CD14-positive monocyte (primary cell): ENCODE measurements at regions not wholly inside any gene's neighbourhood (a gene's known extent, or its start where the extent isn't known, plus 50 kb on each side); places are given as distances from the start of the nearest gene placed in this dataset.

Source experiments
- DNase-seq, 3 donors: peaks; one replicate each; pipeline ENCODE4 v3.0.0-alpha.2; 2011 to 2022
- H2AFZ ChIP-seq: 2 replicates; pipeline ENCODE4 v1.6.0; 2012; ENCODE audit warnings: mild to moderate bottlenecking, low read depth, low read length, inconsistent platforms; ENCODE audit not compliant: insufficient read depth, poor library complexity, severe bottlenecking
- H3K27ac ChIP-seq, 2 donors: 1 replicate in 1 of 2; 2 replicates in 1 of 2; pipeline ENCODE4 v1.5.1; 2012 to 2013; ENCODE audit warnings: low read length in 2 of 2, control low read depth in 1 of 2, inconsistent platforms in 1 of 2, low read depth in 1 of 2, mild to moderate bottlenecking in 1 of 2
- H3K27me3 ChIP-seq, 2 donors: one replicate each; pipeline versions ENCODE4 v1.6.0 to v1.6.1; 2011 to 2013; ENCODE audit warnings: low read length in 2 of 2; ENCODE audit not compliant: control insufficient read depth in 2 of 2, insufficient read depth in 2 of 2
- H3K36me3 ChIP-seq, 2 donors: replicated peaks in 1 of 2; 1 replicate in 1 of 2; 2 replicates in 1 of 2; pipeline versions ENCODE4 v1.5.1 to v1.6.1; 2012 to 2013; ENCODE audit warnings: low read length in 2 of 2, control low read depth in 1 of 2, inconsistent platforms in 1 of 2, mild to moderate bottlenecking in 1 of 2; ENCODE audit not compliant: insufficient read depth in 2 of 2, control insufficient read depth in 1 of 2
- H3K4me1 ChIP-seq, 2 donors: 1 replicate in 1 of 2; 2 replicates in 1 of 2; pipeline versions ENCODE4 v1.5.1 to v1.6.1; 2012 to 2013; ENCODE audit warnings: low read length in 2 of 2, control low read depth in 1 of 2, inconsistent platforms in 1 of 2, mild to moderate bottlenecking in 1 of 2, moderate library complexity in 1 of 2; ENCODE audit not compliant: insufficient read depth in 2 of 2, control insufficient read depth in 1 of 2
- H3K4me2 ChIP-seq: replicated peaks from 2 replicates; pipeline ENCODE3; 2012; ENCODE audit warnings: low read length, moderate library complexity, mild to moderate bottlenecking; ENCODE audit not compliant: poor library complexity, severe bottlenecking; ENCODE audit errors: extremely low read depth
- H3K4me3 ChIP-seq, 3 experiments: fragments of 200-600 bp in 1 of 3; sonication (generic) in 1 of 3; replicated peaks in 1 of 3; 1 replicate in 2 of 3; 2 replicates in 1 of 3; pipeline ENCODE4 v1.5.1; 2011 to 2013; ENCODE audit warnings: low read length in 3 of 3, mild to moderate bottlenecking in 3 of 3, control low read depth in 2 of 3, low read depth in 2 of 3, inconsistent platforms in 1 of 3, moderate library complexity in 1 of 3
- H3K79me2 ChIP-seq: 2 replicates; pipeline ENCODE4 v1.6.0; 2012; ENCODE audit warnings: mild to moderate bottlenecking, control low read depth, inconsistent platforms, low read length, moderate library complexity; ENCODE audit not compliant: insufficient read depth
- H3K9ac ChIP-seq: 2 replicates; pipeline ENCODE4 v1.6.0; 2017; ENCODE audit warnings: low read length, mild to moderate bottlenecking; ENCODE audit not compliant: insufficient read depth, poor library complexity, severe bottlenecking
- H3K9me3 ChIP-seq, 2 donors: replicated peaks in 1 of 2; 1 replicate in 1 of 2; 2 replicates in 1 of 2; pipeline versions ENCODE4 v1.5.1 to v1.6.1; 2012 to 2013; ENCODE audit warnings: low read length in 2 of 2, control low read depth in 1 of 2; ENCODE audit not compliant: control insufficient read depth in 1 of 2, insufficient read depth in 1 of 2
- H4K20me1 ChIP-seq: 2 replicates; pipeline ENCODE4 v1.6.0; 2012; ENCODE audit warnings: mild to moderate bottlenecking, low read length, control low read depth, moderate library complexity; ENCODE audit not compliant: insufficient read depth
- H3K27ac Mint-ChIP-seq, 7 donors: one replicate each; pipeline ENCODE4 v1.8.0; 2020; ENCODE audit warnings: mild to moderate bottlenecking in 7 of 7, mixed read lengths in 7 of 7, moderate library complexity in 6 of 7, inconsistent platforms in 2 of 7
- H3K27me3 Mint-ChIP-seq, 3 donors: one replicate each; pipeline ENCODE4 v1.8.0; 2021 to 2022; ENCODE audit warnings: low read depth in 3 of 3, mild to moderate bottlenecking in 3 of 3, mixed read lengths in 3 of 3, moderate library complexity in 3 of 3, inconsistent platforms in 1 of 3
- H3K36me3 Mint-ChIP-seq, 2 donors: one replicate each; pipeline ENCODE4 v1.8.0; 2020; ENCODE audit warnings: mixed read lengths in 2 of 2, inconsistent platforms in 1 of 2, mild to moderate bottlenecking in 1 of 2
- H3K4me1 Mint-ChIP-seq: one replicate; pipeline ENCODE4 v1.8.0; 2020; ENCODE audit warnings: mild to moderate bottlenecking, mixed read lengths
- H3K4me3 Mint-ChIP-seq, 2 donors: one replicate each; pipeline ENCODE4 v1.8.0; 2020; ENCODE audit warnings: mild to moderate bottlenecking in 2 of 2, mixed read lengths in 2 of 2, moderate library complexity in 1 of 2
- H3K9me3 Mint-ChIP-seq, 7 donors: one replicate each; pipeline ENCODE4 v1.8.0; 2020 to 2022; ENCODE audit warnings: mixed read lengths in 7 of 7, mild to moderate bottlenecking in 6 of 7, moderate library complexity in 6 of 7, inconsistent platforms in 2 of 7
- WGBS: methylation state at CpG from one replicate; pipeline ENCODE4 v1.1.5; 2013; ENCODE audit warnings: missing lambda C conversion rate; ENCODE audit not compliant: insufficient coverage; 5-methylcytosine and 5-hydroxymethylcytosine counted together
- intact Hi-C, 2 donors: fragments of 100-400 bp; cut with micrococcal nuclease; formaldehyde crosslinking; loops; one replicate each; pipeline versions ENCODE4 v1.15.0 to v1.15.1; 2023
- TF ChIP-seq, protein P1 (sequence below): fragments of 200-600 bp; IDR thresholded peaks from one replicate; pipeline ENCODE4 v1.8.0; 2022; ENCODE audit warnings: antibody characterized with exemption, mild to moderate bottlenecking

GRCh38 chr3:79866162-79866561 lies 98.4 kb upstream of the ROBO1 start:
- no peak overlapping the region for H3K27ac ChIP-seq
- no peak overlapping the region for H3K9ac ChIP-seq
- H3K27me3 Mint-ChIP-seq = peaks cover 0 to 1% (median 0%) of the 10 kb centered on the region in 3 donors
- H3K36me3 Mint-ChIP-seq = no peaks in the 10 kb centered on the region
- H4K20me1 ChIP-seq = no peaks in the 10 kb centered on the region
- no peaks in the 10 kb centered on the region for H3K79me2 ChIP-seq
- H3K36me3 ChIP-seq = no peaks in the 10 kb centered on the region
- TF ChIP-seq, protein P1, sequence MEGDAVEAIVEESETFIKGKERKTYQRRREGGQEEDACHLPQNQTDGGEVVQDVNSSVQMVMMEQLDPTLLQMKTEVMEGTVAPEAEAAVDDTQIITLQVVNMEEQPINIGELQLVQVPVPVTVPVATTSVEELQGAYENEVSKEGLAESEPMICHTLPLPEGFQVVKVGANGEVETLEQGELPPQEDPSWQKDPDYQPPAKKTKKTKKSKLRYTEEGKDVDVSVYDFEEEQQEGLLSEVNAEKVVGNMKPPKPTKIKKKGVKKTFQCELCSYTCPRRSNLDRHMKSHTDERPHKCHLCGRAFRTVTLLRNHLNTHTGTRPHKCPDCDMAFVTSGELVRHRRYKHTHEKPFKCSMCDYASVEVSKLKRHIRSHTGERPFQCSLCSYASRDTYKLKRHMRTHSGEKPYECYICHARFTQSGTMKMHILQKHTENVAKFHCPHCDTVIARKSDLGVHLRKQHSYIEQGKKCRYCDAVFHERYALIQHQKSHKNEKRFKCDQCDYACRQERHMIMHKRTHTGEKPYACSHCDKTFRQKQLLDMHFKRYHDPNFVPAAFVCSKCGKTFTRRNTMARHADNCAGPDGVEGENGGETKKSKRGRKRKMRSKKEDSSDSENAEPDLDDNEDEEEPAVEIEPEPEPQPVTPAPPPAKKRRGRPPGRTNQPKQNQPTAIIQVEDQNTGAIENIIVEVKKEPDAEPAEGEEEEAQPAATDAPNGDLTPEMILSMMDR = no peak
- H3K27ac Mint-ChIP-seq = no peak overlapping the region
- H3K4me3 Mint-ChIP-seq = no peak overlapping the region
- intact Hi-C loops = no loop called here
- peaks cover 0 to 10% (median 2%) of the 10 kb centered on the region in 7 donors for H3K9me3 Mint-ChIP-seq
- DNase-seq = no peak
- peaks cover 7% of the 10 kb centered on the region in 2 donors for H3K9me3 ChIP-seq
- no CpG with 5 or more reads among the region's 2 CpGs for WGBS
- no peak overlapping the region for H3K4me2 ChIP-seq
- no peak overlapping the region for H3K4me3 ChIP-seq
- H2AFZ ChIP-seq = no peak overlapping the region
- H3K4me1 ChIP-seq = no peaks in the 10 kb centered on the region
- no peaks in the 10 kb centered on the region for H3K27me3 ChIP-seq
- H3K4me1 Mint-ChIP-seq = no peaks in the 10 kb centered on the region

DNA sequence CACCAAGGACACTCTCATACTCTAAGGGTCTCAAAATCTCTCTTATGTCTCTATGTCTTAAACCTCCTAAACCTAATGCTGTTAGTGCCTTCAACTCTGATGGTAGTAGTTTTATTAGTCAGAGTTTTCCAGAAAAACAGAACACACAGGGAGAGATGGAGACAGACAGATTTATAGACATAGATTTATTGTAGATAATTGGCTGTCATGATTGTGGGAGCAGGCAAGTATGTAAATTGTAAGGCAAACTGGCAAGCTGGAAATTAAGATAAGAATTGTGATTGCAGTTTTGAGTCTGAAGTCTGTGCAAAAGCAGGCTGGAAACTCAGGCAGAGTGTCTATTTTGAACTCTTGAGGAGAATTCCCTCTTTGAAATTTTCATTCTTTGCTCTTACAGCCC lies 96.3 kb upstream of the ROBO1 start:
- Mint-ChIP-seq H3K9me3 (peaks cover 0 to 7% (median 2%) of the 10 kb centered on the region in 7 donors), H3K27ac (no peak overlapping the region), H3K4me1 (no peaks in the 10 kb centered on the region), H3K36me3 (no peaks in the 10 kb centered on the region), H3K27me3 (peaks cover 0 to 1% (median 0%) of the 10 kb centered on the region in 3 donors), H3K4me3 (no peak overlapping the region)
- Histone ChIP-seq H3K27ac (no peak overlapping the region), H3K79me2 (no peaks in the 10 kb centered on the region), H2AFZ (no peak overlapping the region), H3K4me1 (no peaks in the 10 kb centered on the region), H3K9me3 (peaks cover 7% of the 10 kb centered on the region in 2 donors), H3K27me3 (no peaks in the 10 kb centered on the region), H4K20me1 (no peaks in the 10 kb centered on the region), H3K4me3 (no peak overlapping the region), H3K4me2 (no peak overlapping the region), H3K9ac (no peak overlapping the region), H3K36me3 (no peaks in the 10 kb centered on the region)
- intact Hi-C loops = no loop called here
- DNase-seq = no peak
- TF ChIP-seq, protein P1 = no peak
